Esophagus squamous epithelium (tissue), 4 donors: ENCODE measurements at regions not wholly inside any gene's neighbourhood (a gene's known extent, or its start where the extent isn't known, plus 50 kb on each side); places are given as distances from the start of the nearest gene placed in this dataset.

Source experiments
- POLR2A ChIP-seq, 4 donors: fragments of 450-650 bp; IDR thresholded peaks; one replicate each; pipeline ENCODE4 v1.6.1; 2017; ENCODE audit warnings: antibody characterized with exemption in 4 of 4, mild to moderate bottlenecking in 4 of 4, moderate library complexity in 3 of 4
- TF ChIP-seq, protein P1 (sequence below), 6 experiments: fragments of 450-650 bp in 4 of 6; fragments of 200-600 bp in 2 of 6; sonication (generic) in 2 of 6; IDR thresholded peaks; one replicate each; pipeline ENCODE4 v1.5.1; 2016 to 2019; ENCODE audit warnings: antibody characterized with exemption in 6 of 6, mild to moderate bottlenecking in 4 of 6, moderate library complexity in 4 of 6

DNA sequence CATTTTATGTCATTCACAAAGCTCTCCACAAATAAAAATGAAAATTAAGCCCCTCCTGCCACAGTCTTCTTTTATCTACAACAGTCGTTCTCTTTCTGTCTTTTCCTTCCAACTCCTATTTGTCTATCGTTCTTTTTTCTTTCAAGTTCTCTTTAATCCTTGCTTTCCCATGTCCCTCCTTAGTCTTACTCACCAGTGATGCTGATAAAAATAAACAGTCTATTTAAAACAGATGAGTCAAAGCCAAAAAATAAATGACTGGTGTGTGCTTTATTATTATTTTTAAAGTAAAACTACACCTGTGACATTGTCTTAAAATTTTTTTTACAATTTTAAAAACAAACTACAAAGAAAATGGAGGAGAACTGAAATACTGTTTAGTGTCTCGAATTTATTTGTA lies 137.1 kb upstream of the TMEM161B start:
- no peak for TF ChIP-seq POLR2A (IDR thresholded peaks at IDR 0.05)
- TF ChIP-seq, protein P1, sequence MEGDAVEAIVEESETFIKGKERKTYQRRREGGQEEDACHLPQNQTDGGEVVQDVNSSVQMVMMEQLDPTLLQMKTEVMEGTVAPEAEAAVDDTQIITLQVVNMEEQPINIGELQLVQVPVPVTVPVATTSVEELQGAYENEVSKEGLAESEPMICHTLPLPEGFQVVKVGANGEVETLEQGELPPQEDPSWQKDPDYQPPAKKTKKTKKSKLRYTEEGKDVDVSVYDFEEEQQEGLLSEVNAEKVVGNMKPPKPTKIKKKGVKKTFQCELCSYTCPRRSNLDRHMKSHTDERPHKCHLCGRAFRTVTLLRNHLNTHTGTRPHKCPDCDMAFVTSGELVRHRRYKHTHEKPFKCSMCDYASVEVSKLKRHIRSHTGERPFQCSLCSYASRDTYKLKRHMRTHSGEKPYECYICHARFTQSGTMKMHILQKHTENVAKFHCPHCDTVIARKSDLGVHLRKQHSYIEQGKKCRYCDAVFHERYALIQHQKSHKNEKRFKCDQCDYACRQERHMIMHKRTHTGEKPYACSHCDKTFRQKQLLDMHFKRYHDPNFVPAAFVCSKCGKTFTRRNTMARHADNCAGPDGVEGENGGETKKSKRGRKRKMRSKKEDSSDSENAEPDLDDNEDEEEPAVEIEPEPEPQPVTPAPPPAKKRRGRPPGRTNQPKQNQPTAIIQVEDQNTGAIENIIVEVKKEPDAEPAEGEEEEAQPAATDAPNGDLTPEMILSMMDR (IDR thresholded peaks at IDR 0.05), result no peak
